PC-9 (cell line): ENCODE measurements at regions not wholly inside any gene's neighbourhood (a gene's known extent, or its start where the extent isn't known, plus 50 kb on each side); places are given as distances from the start of the nearest gene placed in this dataset.
"Not testable (repeated sequence)": the region's sequence is repeated elsewhere in the genome, so short reads cannot be mapped to it uniquely, and the experiment has no call there.

Source experiments
- BruUV-seq: library from RNA; stranded (reverse); fragments of 400-500 nt; replicated peaks from 2 replicates; lab custom pipeline; 2021; lab: Mats Ljungman, UMichigan
- CTCF ChIA-PET: fragments of 300-600 bp; sonication (Branson Sonifier 250); formaldehyde crosslinking; loops from one replicate; lab custom pipeline; 2022; ENCODE audit warnings: antibody characterized with exemption; lab: Charles Lee
- POLR2A ChIA-PET: fragments of 300-600 bp; sonication (Branson Sonifier 250); formaldehyde crosslinking; loops from one replicate; lab custom pipeline; 2022; ENCODE audit warnings: antibody characterized with exemption; ENCODE audit not compliant: unreplicated experiment; lab: Charles Lee
- DNase-seq, 2 experiments: peaks; one replicate each; pipeline versions ENCODE4 v3.0.0 to v3.0.0-alpha.2; 2015 to 2022; ENCODE audit warnings: mixed read lengths in 1 of 2
- H2AFZ ChIP-seq: fragments of 200-600 bp; sonication (generic); 2 replicates; pipeline ENCODE4 v1.8.1; 2017; ENCODE audit warnings: antibody characterized with exemption
- H3F3A ChIP-seq: fragments of 200-600 bp; sonication (generic); 2 replicates; pipeline ENCODE4 v1.8.1; 2017; ENCODE audit warnings: antibody characterized with exemption, mild to moderate bottlenecking, low read depth; ENCODE audit not compliant: insufficient read depth
- H3K27ac ChIP-seq: fragments of 200-600 bp; sonication (generic); 2 replicates; pipeline ENCODE4 v1.6.1; 2016; ENCODE audit warnings: mixed run types
- H3K27me3 ChIP-seq: fragments of 200-600 bp; sonication (generic); 2 replicates; pipeline ENCODE4 v1.6.1; 2016; ENCODE audit warnings: low read depth, mixed run types; ENCODE audit not compliant: insufficient read depth
- H3K36me3 ChIP-seq: fragments of 200-600 bp; sonication (generic); 2 replicates; pipeline ENCODE4 v1.6.1; 2016; ENCODE audit warnings: low read depth, mixed run types
- H3K4me1 ChIP-seq: fragments of 200-600 bp; sonication (generic); replicated peaks from 2 replicates; pipeline ENCODE4 v1.6.1; 2016; ENCODE audit warnings: mixed run types; ENCODE audit not compliant: insufficient read depth
- H3K4me2 ChIP-seq: fragments of 200-600 bp; sonication (generic); 2 replicates; pipeline ENCODE4 v1.6.1; 2017; ENCODE audit warnings: mixed run types
- H3K4me3 ChIP-seq: fragments of 200-600 bp; sonication (generic); 2 replicates; pipeline ENCODE4 v1.6.1; 2016; ENCODE audit warnings: mixed run types
- H3K79me2 ChIP-seq: fragments of 200-600 bp; sonication (generic); 2 replicates; pipeline ENCODE4 v1.6.1; 2017; ENCODE audit warnings: low read depth, mixed run types
- H3K9me2 ChIP-seq: fragments of 200-600 bp; sonication (generic); 2 replicates; pipeline ENCODE4 v1.8.1; 2017; ENCODE audit warnings: mild to moderate bottlenecking; ENCODE audit not compliant: insufficient read depth
- H3K9me3 ChIP-seq: fragments of 200-600 bp; sonication (generic); 2 replicates; pipeline ENCODE4 v1.8.1; 2016; ENCODE audit warnings: low read depth; ENCODE audit not compliant: insufficient read depth
- H4K20me1 ChIP-seq: fragments of 200-600 bp; sonication (generic); 2 replicates; pipeline ENCODE4 v1.8.1; 2017; ENCODE audit not compliant: insufficient read depth
- CTCF ChIP-seq: fragments of 200-600 bp; sonication (generic); conservative IDR thresholded peaks from 2 replicates; pipeline ENCODE4 v1.6.1; 2017; ENCODE audit warnings: mixed run types, antibody characterized with exemption, mild to moderate bottlenecking, moderate library complexity
- EZH2 ChIP-seq: fragments of 200-600 bp; sonication (generic); IDR thresholded peaks from 2 replicates; pipeline ENCODE4 v1.8.0; 2017; ENCODE audit warnings: antibody characterized with exemption, low read depth
- intact Hi-C: fragments of 100-400 bp; cut with micrococcal nuclease; formaldehyde crosslinking; loops from one replicate; pipeline ENCODE4 v1.10.0; 2022; ENCODE audit not compliant: unreplicated experiment

- no peak for DNase-seq
- Histone ChIP-seq H3K27me3 (no peaks in the 10 kb centered on the region), H3K4me3 (no peak overlapping the region), H3K9me2 (no peaks in the 10 kb centered on the region), H4K20me1 (no peaks in the 10 kb centered on the region), H3K79me2 (no peaks in the 10 kb centered on the region), H3K4me2 (no peak overlapping the region), H3K36me3 (no peaks in the 10 kb centered on the region), H3K9me3 (no peaks in the 10 kb centered on the region), H3K4me1 (no peaks in the 10 kb centered on the region), H3F3A (no peaks in the 10 kb centered on the region), H2AFZ (no peak overlapping the region), H3K27ac (no peak overlapping the region)
- ChIA-PET CTCF (no interaction called here), POLR2A (no interaction called here)
- BruUV-seq, result no TSS peak
- intact Hi-C loops, result no loop called here
- TF ChIP-seq CTCF (no peak), EZH2 (no peak)
Measured at GRCh38 chr3:83218383-83219200, 1457.1 kb upstream of the GBE1 start.

GRCh38 chr3:83217595-83218118 lies 1456.2 kb upstream of the GBE1 start:
- intact Hi-C loops, BruUV-seq, H3K79me2 ChIP-seq, H3K9me2 ChIP-seq, H3K4me3 ChIP-seq, H3K4me1 ChIP-seq, H3K36me3 ChIP-seq, H3F3A ChIP-seq, H3K4me2 ChIP-seq, H2AFZ ChIP-seq, H3K27me3 ChIP-seq, H4K20me1 ChIP-seq, H3K27ac ChIP-seq, DNase-seq, CTCF ChIA-PET, H3K9me3 ChIP-seq, POLR2A ChIA-PET: not testable (repeated sequence)

GRCh38 chr3:83216919-83217594 lies 1455.6 kb upstream of the GBE1 start:
- Histone ChIP-seq H3K4me2 (no peak overlapping the region), H3K27me3 (no peaks in the 10 kb centered on the region), H3F3A (no peaks in the 10 kb centered on the region), H2AFZ (no peak overlapping the region), H3K36me3 (no peaks in the 10 kb centered on the region), H3K4me1 (no peaks in the 10 kb centered on the region), H3K4me3 (no peak overlapping the region), H4K20me1 (no peaks in the 10 kb centered on the region), H3K9me3 (no peaks in the 10 kb centered on the region), H3K9me2 (no peaks in the 10 kb centered on the region), H3K79me2 (no peaks in the 10 kb centered on the region), H3K27ac (no peak overlapping the region)
- TF ChIP-seq CTCF (no peak), EZH2 (no peak)
- intact Hi-C loops, result no loop called here
- DNase-seq, result no peak
- BruUV-seq, result no TSS peak
- CTCF ChIA-PET, result no interaction called here
- POLR2A ChIA-PET, result no interaction called here
